GM18861 (cell line): ENCODE measurements at regions not wholly inside any gene's neighbourhood (a gene's known extent, or its start where the extent isn't known, plus 50 kb on each side); places are given as distances from the start of the nearest gene placed in this dataset.
A peak's percentile ranks its signal among the peaks of the same experiment; 100 is the strongest.
"Not testable (repeated sequence)": the region's sequence is repeated elsewhere in the genome, so short reads cannot be mapped to it uniquely, and the experiment has no call there.

Source experiments
- ATAC-seq: cut with Tn5 transposase; IDR thresholded peaks from one replicate; pipeline ENCODE4 v1.9.1; 2021; ENCODE audit not compliant: unreplicated experiment

- ATAC-seq = not testable (repeated sequence)
Measured at GRCh38 chr1:221978631-221979334, 236.9 kb upstream of the DUSP10 start.

DNA sequence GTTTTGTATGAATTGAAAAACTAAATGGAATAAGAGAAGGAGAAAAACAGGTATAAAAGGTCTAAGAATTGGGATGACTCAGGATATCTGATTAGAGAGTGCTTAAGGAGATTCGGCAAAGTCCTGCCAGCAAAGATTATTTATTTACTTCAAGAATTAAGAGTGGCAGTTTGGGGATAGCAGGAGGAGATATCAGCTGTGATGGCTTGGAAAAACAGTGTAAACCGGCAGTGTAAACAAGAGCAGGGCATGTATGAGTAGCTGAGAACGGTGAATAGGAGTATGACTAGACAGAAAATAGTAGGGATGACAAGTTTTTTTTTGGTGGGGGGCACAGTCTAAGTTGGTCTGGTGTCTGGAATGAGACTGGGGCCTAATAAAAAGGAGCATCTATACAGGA is 231.9 kb upstream of the DUSP10 start:
- ATAC-seq = not testable (repeated sequence)

DNA sequence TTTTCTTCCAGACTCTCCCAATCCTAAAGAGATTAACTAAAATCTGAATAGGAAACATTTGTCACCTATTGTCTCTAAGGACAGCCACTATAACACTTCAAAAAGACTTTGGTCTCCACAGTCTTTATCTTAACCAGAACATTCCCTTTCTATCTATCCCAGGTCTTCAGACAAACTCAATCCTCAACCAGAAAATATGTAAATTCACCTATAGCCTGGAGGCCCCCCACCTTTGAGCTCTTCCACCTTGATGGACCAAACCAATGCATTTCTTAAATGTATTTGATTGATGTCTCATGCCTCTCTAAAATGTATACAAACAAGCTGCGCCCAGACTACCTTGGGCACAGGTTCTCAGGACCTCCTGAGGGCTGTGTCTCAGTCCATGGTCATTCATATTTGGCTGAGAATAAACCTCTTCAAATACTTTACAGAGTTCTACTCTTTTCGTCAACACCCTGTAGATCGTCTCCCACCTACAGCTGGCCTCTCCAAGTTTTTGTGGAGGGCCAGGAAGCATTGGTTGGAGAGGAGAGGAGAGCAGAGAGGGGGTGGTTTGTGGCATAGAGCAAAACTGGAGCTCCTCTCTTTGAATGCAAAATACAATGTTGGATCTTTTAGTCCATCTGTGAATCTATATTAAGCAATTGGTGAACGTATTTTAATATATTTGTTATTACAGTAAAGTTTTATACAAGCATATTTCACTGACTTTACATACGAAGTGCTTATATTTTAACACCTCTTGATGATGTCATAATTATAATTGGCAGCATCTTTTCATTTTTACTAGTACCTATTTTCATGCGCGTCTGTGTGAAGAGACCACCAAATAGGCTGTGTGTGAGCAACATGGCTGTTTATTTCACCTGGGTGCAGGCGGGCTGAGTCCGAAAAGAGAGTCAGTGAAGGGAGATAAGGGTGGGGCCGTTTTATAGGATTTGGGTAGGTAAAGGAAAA is 230.7 kb upstream of the DUSP10 start:
- no peak for ATAC-seq

DNA sequence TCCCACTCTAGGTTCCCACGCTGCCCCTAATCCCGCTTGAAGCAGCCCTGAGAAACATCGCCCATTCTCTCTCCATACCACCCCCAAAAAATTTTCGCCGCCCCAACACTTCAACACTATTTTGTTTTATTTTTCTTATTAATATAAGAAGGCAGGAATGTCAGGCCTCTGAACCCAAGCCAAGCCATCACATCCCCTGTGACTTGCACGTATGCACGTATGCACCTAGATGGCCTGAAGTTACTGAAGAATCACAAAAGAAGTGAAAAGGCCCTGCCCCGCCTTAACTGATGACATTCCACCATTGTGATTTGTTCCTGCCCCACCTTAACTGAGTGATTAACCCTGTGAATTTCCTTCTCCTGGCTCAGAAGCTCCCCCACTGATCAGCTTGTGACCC is 229.1 kb upstream of the DUSP10 start:
- not testable (repeated sequence) for ATAC-seq

GRCh38 chr1:221969298-221969858 is 227.5 kb upstream of the DUSP10 start:
- not testable (repeated sequence) for ATAC-seq

GRCh38 chr1:221967538-221967937 is 225.6 kb upstream of the DUSP10 start:
- ATAC-seq = not testable (repeated sequence)

GRCh38 chr1:221966888-221967287 is 225.0 kb upstream of the DUSP10 start:
- ATAC-seq = not testable (repeated sequence)

GRCh38 chr1:221965891-221966290 is 224.0 kb upstream of the DUSP10 start:
- ATAC-seq = not testable (repeated sequence)

GRCh38 chr1:221965252-221965651 is 223.4 kb upstream of the DUSP10 start:
- ATAC-seq = no peak

DNA sequence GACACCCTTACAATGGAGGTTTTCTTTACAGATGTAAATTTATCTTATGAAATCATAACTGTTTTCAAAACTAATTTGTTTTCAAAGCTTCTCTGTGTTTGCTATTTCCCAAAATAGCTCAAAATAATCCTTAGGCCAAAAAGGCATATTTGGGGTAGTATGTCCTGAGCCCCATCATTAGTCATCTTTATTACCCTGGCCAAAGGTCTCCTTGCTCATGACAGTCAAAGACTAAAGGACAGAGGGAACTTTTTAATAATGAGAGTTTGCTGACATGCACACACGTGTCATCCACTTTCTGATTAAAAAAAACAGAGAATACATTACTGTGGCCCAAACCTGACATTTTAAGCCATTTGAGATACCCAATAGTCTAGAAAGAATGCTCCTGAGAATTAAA is 221.9 kb upstream of the DUSP10 start:
- no peak for ATAC-seq

- no peak for ATAC-seq
Measured at GRCh38 chr1:221962385-221962784, 220.5 kb upstream of the DUSP10 start.

- peak; percentile 96 for ATAC-seq
Measured at GRCh38 chr1:221961532-221962292, 219.8 kb upstream of the DUSP10 start.

GRCh38 chr1:221958161-221958562 is 216.3 kb upstream of the DUSP10 start:
- ATAC-seq = not testable (repeated sequence)

DNA sequence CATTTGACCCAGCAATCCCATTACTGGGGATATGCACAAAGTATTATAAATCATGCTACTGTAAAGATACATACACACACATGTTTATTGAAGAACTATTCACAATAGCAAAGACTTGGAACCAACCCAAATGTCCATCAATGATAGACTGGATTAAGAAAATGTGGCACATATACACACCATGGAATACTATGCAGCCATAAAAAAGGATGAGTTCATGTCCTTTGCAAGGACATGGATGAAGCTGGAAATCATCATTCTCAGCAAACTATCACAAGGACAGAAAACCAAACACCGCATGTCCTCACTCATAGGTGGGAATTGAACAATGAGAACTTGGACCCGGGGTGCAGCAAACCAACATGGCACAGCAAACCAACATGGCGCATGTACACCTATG is 215.5 kb upstream of the DUSP10 start:
- ATAC-seq = not testable (repeated sequence)

GRCh38 chr1:221949996-221950395 is 208.1 kb upstream of the DUSP10 start:
- ATAC-seq = no peak

DNA sequence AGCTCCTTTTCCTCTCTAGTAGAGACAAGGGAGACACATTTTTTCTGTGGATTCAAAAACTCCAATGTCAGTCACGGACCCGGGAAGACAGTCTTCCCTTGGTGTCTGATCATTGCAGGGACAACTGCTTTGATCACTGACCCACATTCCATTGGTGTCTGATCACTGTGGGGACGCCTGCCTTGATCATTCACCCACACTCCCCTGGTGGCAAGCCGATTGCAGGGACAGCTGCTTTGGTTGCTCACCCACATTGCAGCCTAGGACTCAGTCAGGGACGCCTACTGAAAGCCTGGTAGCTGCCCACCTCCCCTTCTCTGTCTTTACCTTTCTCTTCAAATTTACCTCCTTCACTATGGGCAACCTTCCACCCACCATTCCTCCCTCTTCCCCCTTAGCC is 206.6 kb upstream of the DUSP10 start:
- no peak for ATAC-seq

- ATAC-seq = no peak
Measured at GRCh38 chr1:221947731-221948130, 205.8 kb upstream of the DUSP10 start.

GRCh38 chr1:221946768-221947167 is 204.9 kb upstream of the DUSP10 start:
- no peak for ATAC-seq

DNA sequence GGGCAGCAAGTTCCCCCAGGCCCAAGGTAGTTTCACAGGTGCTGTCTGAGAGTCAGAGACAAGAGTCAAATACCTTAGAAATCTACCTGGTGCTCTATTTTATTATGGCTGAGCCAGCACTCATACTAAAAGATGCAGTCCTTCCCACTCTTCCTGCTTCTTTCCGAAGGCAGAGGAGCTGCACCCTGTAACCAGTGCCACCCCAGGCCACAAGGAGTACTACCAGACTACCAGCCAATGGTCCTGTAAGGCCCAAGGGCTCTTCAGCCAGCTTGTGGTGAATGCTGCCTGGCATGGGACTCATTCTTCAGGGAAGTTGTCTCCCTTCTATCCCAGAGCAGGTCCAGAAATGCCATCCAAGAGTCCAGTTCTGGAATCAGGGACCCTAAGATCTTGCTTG is 203.8 kb upstream of the DUSP10 start:
- ATAC-seq = no peak

DNA sequence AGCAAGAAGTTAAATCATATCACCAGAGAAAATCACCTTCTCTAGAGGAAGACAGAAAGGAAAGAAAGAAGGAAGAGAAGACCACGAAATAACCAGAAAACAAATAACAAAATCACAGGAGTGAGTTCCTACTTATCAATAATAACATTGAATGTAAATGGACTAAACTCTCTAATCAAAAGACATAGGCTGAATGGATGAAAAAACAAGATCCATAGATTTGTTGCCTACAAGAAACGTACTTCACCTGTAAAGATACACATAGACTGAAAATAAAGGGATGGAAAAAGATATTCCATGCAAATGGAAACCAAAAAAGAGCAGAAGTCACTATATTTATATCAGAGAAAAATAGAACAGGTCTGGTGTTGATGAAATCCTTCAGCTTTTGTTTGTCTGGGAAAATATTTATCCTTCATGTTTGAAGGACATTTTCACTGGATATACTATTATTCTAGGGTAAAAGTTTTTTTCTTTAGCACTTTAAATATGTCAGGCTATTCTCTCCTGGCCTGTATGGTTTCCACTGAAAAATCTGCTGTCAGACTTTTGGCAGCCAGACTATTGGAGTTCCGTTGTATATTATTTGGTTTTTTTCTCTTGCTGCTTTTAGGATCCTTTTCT is 202.5 kb upstream of the DUSP10 start:
- ATAC-seq = no peak
